PC-3 (cell line): ENCODE measurements at regions not wholly inside any gene's neighbourhood (a gene's known extent, or its start where the extent isn't known, plus 50 kb on each side); places are given as distances from the start of the nearest gene placed in this dataset.

Source experiments
- ATAC-seq: fragments of 200-7000 bp; cut with Tn5 transposase; 2 replicates; pipeline ENCODE4 v1.9.1; 2020; ENCODE audit warnings: mild to moderate bottlenecking, moderate library complexity
- BruUV-seq: library from RNA; stranded (reverse); fragments of 400-500 nt; replicated peaks from 2 replicates; lab custom pipeline; 2021; lab: Mats Ljungman, UMichigan
- CTCF ChIA-PET: fragments of 300-600 bp; sonication (Branson Sonifier 250); formaldehyde crosslinking; loops from one replicate; lab custom pipeline; 2022; ENCODE audit warnings: antibody characterized with exemption; lab: Charles Lee
- POLR2A ChIA-PET: fragments of 300-600 bp; sonication (Branson Sonifier 250); formaldehyde crosslinking; loops from one replicate; lab custom pipeline; 2022; ENCODE audit warnings: antibody characterized with exemption; ENCODE audit not compliant: unreplicated experiment; lab: Charles Lee
- DNase-seq: peaks from one replicate; pipeline ENCODE4 v3.0.0-alpha.2; 2015
- H2AFZ ChIP-seq: fragments of 300-600 bp; sonication (generic); 2 replicates; pipeline ENCODE4 v1.6.0; 2016; ENCODE audit warnings: antibody characterized with exemption, low read length
- H3F3A ChIP-seq: fragments of 300-600 bp; sonication (generic); one replicate; pipeline ENCODE4 v1.6.0; 2017; ENCODE audit warnings: antibody characterized with exemption, low read length, control low read depth, mild to moderate bottlenecking; ENCODE audit not compliant: unreplicated experiment
- H3K27ac ChIP-seq: fragments of 300-600 bp; sonication (generic); 2 replicates; pipeline ENCODE4 v1.5.1; 2016; ENCODE audit warnings: mild to moderate bottlenecking, low read length
- H3K27me3 ChIP-seq: fragments of 300-600 bp; sonication (generic); 2 replicates; pipeline ENCODE4 v1.6.1; 2016; ENCODE audit warnings: low read length, mixed read lengths
- H3K36me3 ChIP-seq: fragments of 300-600 bp; sonication (generic); 2 replicates; pipeline ENCODE4 v1.6.1; 2016; ENCODE audit warnings: low read depth, mixed run types, low read length, mixed read lengths
- H3K4me1 ChIP-seq: fragments of 300-600 bp; sonication (generic); 2 replicates; pipeline ENCODE4 v1.5.1; 2016; ENCODE audit warnings: low read length; ENCODE audit not compliant: insufficient read depth
- H3K4me2 ChIP-seq: fragments of 300-600 bp; sonication (generic); 2 replicates; pipeline ENCODE4 v1.6.0; 2016; ENCODE audit warnings: low read length
- H3K4me3 ChIP-seq: fragments of 300-600 bp; sonication (generic); 2 replicates; pipeline ENCODE4 v1.5.1; 2016; ENCODE audit warnings: mild to moderate bottlenecking, low read length, mixed read lengths
- H3K79me2 ChIP-seq: fragments of 300-600 bp; sonication (generic); 2 replicates; pipeline ENCODE4 v1.6.1; 2017; ENCODE audit warnings: low read length, mixed read lengths
- H3K9ac ChIP-seq: fragments of 300-600 bp; sonication (generic); 2 replicates; pipeline ENCODE4 v1.6.0; 2016; ENCODE audit warnings: mild to moderate bottlenecking, low read length
- H3K9me2 ChIP-seq: fragments of 300-600 bp; sonication (generic); replicated peaks from 2 replicates; pipeline ENCODE4 v1.6.1; 2016; ENCODE audit warnings: mixed run types, low read length, mixed read lengths
- H3K9me3 ChIP-seq: fragments of 300-600 bp; sonication (generic); 2 replicates; pipeline ENCODE4 v1.6.1; 2016; ENCODE audit warnings: low read length, mixed read lengths
- H4K20me1 ChIP-seq: fragments of 300-600 bp; sonication (generic); 2 replicates; pipeline ENCODE4 v1.6.1; 2016; ENCODE audit warnings: low read length, mixed read lengths
- CTCF ChIP-seq: fragments of 300-600 bp; sonication (generic); conservative IDR thresholded peaks from 2 replicates; pipeline ENCODE4 v1.5.1; 2017; ENCODE audit warnings: antibody characterized with exemption, low read depth, mild to moderate bottlenecking, low read length
- EZH2 ChIP-seq: fragments of 300-600 bp; sonication (generic); IDR thresholded peaks from one replicate; pipeline ENCODE4 v1.6.1; 2017; ENCODE audit warnings: antibody characterized with exemption, mild to moderate bottlenecking, low read length; ENCODE audit not compliant: unreplicated experiment
- EZH2phosphoT487 ChIP-seq: fragments of 300-600 bp; sonication (generic); IDR thresholded peaks from 2 replicates; pipeline ENCODE4 v1.6.1; 2018; ENCODE audit warnings: mild to moderate bottlenecking, antibody characterized with exemption, low read length, borderline replicate concordance
- intact Hi-C: fragments of 100-400 bp; cut with micrococcal nuclease; formaldehyde crosslinking; loops from 2 replicates; pipeline ENCODE4 v1.9.0; 2023

DNA sequence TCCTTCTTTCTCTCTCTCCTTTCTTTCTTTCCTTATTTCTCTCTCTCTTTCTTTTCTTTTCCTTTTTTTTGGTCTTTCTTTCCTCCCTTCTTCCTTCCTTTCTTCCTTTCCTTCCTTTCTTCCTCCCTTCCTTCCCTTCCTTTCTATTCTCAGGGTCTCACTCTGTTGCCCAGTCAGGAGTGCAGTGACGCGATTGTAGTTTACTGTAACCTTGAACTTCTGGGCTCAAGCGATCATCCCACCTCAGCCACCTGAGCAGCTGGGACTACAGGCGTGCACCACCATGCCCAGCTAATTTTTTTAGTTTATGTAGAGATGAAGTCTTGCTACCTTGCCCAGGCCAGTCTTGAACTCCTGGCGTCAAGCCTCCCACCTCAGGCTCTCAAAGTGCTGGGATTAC, 83.8 kb upstream of the PPM1B start:
- H3K9me2 ChIP-seq = no peaks in the 10 kb centered on the region
- DNase-seq (no peak), ATAC-seq (no peak)
- H3K9ac ChIP-seq = no peak overlapping the region
- H3K27me3 ChIP-seq = no peaks in the 10 kb centered on the region
- no peak overlapping the region for H2AFZ ChIP-seq
- no peak for TF ChIP-seq EZH2phosphoT487
- TF ChIP-seq EZH2 = no peak
- no peak for TF ChIP-seq CTCF
- H3K4me2 ChIP-seq = no peak overlapping the region
- H3K9me3 ChIP-seq = no peaks in the 10 kb centered on the region
- H3K36me3 ChIP-seq = no peaks in the 10 kb centered on the region
- no peaks in the 10 kb centered on the region for H3K79me2 ChIP-seq
- ChIA-PET CTCF (no interaction called here), POLR2A (no interaction called here)
- H3K4me1 ChIP-seq = peaks cover 6% of the 10 kb centered on the region
- no peak overlapping the region for H3K4me3 ChIP-seq
- no peaks in the 10 kb centered on the region for H3F3A ChIP-seq
- intact Hi-C loops = loop anchor here (5.0 kb wide), 1 partner anchor 307 kb away; no protein-coding TSS in a partner anchor
- no peaks in the 10 kb centered on the region for H4K20me1 ChIP-seq
- BruUV-seq = no TSS peak
- H3K27ac ChIP-seq = no peak overlapping the region

- Histone ChIP-seq H3K4me3 (peak overlapping the region; percentile 62; the same call in 1 of the 2 replicates), H3K36me3 (no peaks in the 10 kb centered on the region), H3K27me3 (no peaks in the 10 kb centered on the region), H3F3A (no peaks in the 10 kb centered on the region), H3K9me2 (no peaks in the 10 kb centered on the region), H2AFZ (peak overlapping the region; percentile 91), H3K4me2 (peak overlapping the region; percentile 77), H3K4me1 (peaks cover 6% of the 10 kb centered on the region), H3K79me2 (no peaks in the 10 kb centered on the region), H3K27ac (no peak overlapping the region), H3K9me3 (no peaks in the 10 kb centered on the region), H3K9ac (no peak overlapping the region), H4K20me1 (no peaks in the 10 kb centered on the region)
- DNase-seq = no peak
- CTCF ChIA-PET = interaction anchor here (0.6 kb wide), 1 partner anchor 159 kb away, joined by 3 read pairs; no protein-coding TSS in a partner anchor
- TF ChIP-seq EZH2phosphoT487 (no peak), EZH2 (no peak)
- intact Hi-C loops = loop anchor here (1.0 to 5.0 kb wide), 5 partner anchors 85 to 306 kb away; no protein-coding TSS in a partner anchor
- POLR2A ChIA-PET = no interaction called here
- BruUV-seq = no TSS peak
- no peak; the same call in 1 of the 2 replicates for ATAC-seq
Observed at GRCh38 chr2:44086629-44087028, 82.0 kb upstream of the PPM1B start.

- peak overlapping the region; percentile 62 for H3K4me3 ChIP-seq
- H3K9me2 ChIP-seq = 0 out of 2 replicates have a peak, but pooled peaks cover 2% of the 10 kb centered on the region
- H2AFZ ChIP-seq = peak overlapping the region; percentile 91
- TF ChIP-seq EZH2phosphoT487 (no peak), EZH2 (no peak), CTCF (peak; percentile 96)
- no peaks in the 10 kb centered on the region for H3K36me3 ChIP-seq
- ChIA-PET POLR2A (no interaction called here), CTCF (interaction anchor here (0.6 kb wide), 1 partner anchor 158 kb away, joined by 3 read pairs; no protein-coding TSS in a partner anchor)
- DNase-seq (peak; percentile 84), ATAC-seq (peak; percentile 97)
- no peaks in the 10 kb centered on the region for H3F3A ChIP-seq
- H3K9me3 ChIP-seq = no peaks in the 10 kb centered on the region
- H3K27ac ChIP-seq = no peak overlapping the region
- peaks cover 6% of the 10 kb centered on the region for H3K4me1 ChIP-seq
- BruUV-seq = no TSS peak
- no peak overlapping the region for H3K9ac ChIP-seq
- H3K79me2 ChIP-seq = no peaks in the 10 kb centered on the region
- H3K27me3 ChIP-seq = no peaks in the 10 kb centered on the region
- peak overlapping the region; percentile 77 for H3K4me2 ChIP-seq
- no peaks in the 10 kb centered on the region for H4K20me1 ChIP-seq
- intact Hi-C loops = loop anchor here (1.0 to 5.0 kb wide), 5 partner anchors 84 to 305 kb away; no protein-coding TSS in a partner anchor
Observed at GRCh38 chr2:44087036-44087713, 81.5 kb upstream of the PPM1B start.
